GM18517 (cell line): ENCODE measurements at regions not wholly inside any gene's neighbourhood (a gene's known extent, or its start where the extent isn't known, plus 50 kb on each side); places are given as distances from the start of the nearest gene placed in this dataset.

Experiments used
- ATAC-seq: cut with Tn5 transposase; IDR thresholded peaks from one replicate; pipeline ENCODE4 v1.9.1; 2021; ENCODE audit warnings: mild to moderate bottlenecking, moderate library complexity; ENCODE audit not compliant: unreplicated experiment

DNA sequence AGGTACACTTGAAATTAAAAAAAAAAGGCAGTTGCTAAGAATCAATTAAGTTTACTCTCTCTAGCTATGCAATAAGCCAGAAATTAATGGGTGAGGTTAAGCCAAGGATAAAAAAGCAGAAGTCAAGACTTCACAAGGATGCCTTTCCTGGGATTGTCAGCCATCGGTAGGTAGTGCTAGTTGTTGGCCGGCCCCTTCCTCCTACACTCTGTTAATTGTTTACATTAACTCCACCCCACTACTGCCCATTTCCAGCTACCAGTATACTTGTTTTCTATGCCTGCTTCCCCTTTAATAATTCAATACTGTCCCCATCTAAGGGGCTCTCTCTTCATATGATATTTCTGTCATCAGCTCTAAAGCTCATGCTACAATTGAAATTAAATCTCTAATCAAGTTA, 461.0 kb downstream of the IPMK start:
- no peak for ATAC-seq

DNA sequence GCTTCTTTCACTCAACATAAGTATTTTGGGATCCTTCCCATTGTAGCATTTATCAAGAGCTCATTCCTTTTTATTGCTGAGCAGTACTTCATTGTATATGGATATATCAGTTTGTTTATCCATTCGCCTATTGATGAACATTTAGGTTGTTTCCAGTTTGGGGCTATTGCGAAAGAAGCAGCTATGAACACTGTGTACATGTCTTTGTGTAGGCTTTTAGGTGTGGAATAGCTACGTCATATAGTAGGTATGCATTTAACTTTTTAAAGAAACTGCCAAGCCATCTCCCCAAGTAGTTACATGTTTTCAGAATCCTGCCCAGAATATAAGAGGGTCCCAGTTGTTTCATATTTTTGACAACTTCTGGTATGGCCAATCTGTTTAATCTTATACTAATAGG, 468.1 kb downstream of the IPMK start:
- ATAC-seq = no peak

DNA sequence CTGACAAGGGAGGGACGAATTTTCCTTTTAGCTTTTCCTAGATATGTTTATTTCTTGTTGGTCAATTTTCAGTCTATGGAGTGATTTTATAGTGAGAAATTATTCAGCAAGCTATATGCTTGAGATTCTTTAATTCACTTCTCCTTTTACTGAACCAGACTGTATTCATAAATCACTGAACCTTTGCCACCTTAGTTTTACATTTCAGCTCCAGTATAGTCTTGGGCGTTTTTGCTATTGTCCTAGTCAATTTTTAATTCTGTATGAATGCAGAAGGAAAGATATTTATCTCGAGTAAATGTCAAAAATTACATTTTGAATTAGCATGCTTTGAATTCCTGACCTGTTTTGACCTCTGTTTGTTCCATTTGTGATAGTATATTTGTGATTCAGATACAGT, 468.9 kb downstream of the IPMK start:
- ATAC-seq = no peak

DNA sequence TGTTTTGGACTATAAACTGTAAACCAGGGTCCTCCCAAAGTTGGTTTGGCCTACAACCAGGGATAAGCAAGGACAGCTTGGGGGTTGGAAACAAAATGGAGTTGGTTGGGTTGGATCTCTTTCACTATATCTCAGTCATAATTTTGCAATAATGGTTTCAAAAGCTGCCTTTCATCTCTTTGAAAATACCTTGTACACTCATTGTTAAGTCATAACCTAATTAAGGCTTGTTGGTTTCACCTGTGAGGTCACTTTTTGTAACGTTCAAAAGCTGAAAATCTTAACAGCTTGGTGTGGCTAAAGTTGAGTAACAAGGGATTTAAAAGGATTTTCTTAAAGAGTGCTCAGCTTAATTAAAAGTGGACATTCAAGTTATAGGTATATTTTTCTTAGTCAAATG, 476.1 kb downstream of the IPMK start:
- no peak for ATAC-seq

DNA sequence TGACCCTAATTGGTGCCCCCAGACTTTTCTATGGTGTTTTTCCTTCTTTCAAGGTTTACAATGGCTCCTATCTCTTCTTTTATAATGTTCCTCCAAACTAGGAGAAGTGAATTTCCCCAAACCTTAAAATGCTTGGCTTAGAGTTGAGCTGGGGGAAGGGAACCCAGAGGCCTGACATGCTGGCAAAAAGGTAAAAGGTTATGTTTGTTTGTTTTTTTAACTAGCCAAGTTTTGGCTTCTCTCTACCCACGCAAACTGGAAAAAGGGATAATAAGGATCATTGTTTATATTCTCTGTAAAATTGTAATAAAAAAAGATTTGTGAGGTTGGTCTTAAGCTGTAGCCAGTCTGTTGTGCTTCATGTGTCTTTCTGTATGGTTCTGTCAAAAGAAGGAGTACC, 477.0 kb downstream of the IPMK start:
- ATAC-seq = no peak

DNA sequence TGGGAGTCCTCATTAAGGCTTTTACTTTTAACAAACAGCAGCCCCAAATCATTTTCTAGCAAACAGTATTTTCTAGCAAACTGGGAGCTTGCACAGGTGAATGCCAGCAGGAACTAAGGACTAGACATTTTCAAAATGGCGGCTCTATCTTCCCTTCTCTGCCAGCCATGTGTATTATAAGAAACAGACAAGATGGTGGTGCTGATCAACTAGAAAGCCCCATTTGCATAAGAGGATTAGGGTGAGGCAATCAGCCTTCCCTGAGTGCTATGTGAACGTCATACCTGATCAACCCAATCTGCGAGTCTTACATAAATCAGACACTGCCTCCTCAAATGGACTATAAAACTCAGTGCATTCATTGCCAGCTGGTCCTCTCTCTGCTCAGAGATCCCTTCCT, 479.6 kb downstream of the IPMK start:
- no peak for ATAC-seq

DNA sequence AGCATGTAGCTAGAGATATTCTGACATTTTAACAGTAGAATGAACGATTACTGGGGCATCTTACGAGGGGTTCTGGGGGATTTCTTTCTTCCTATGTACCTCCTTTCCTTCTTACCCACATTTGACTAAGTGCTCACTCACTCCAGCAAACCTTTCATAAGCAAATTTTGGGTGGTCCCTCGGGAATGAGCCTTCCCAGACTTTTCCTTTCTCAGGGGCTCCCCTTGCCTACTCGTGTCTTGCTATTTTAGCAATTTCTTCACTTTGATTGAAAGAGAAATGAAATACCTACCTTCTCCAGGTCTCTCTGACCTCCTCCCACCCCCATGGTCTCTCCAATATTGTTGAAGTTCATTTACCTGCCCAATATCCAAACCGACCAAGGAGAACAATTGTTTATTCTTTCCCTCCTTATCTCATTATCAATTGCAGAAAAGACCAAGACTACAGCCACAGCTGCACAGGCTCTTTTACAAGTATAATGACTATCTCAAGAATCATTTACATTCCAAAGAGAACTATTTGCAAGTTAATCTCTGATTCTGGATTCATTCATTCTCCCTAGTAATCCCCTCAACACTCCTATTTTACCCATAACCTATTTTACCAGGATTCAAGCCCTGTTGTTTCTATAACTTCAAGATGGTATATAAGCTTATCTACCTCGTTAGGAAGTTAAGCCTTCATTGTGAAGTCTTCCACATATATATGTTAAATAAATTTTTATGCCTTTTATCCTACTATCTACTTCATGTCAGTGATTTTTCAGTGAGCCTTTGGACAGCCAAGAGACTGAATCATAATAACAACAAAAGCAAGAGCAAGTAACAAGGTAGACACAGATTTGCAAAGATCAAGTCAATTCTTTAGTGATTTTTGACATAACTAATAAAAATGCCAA, 480.6 kb downstream of the IPMK start:
- ATAC-seq = no peak

DNA sequence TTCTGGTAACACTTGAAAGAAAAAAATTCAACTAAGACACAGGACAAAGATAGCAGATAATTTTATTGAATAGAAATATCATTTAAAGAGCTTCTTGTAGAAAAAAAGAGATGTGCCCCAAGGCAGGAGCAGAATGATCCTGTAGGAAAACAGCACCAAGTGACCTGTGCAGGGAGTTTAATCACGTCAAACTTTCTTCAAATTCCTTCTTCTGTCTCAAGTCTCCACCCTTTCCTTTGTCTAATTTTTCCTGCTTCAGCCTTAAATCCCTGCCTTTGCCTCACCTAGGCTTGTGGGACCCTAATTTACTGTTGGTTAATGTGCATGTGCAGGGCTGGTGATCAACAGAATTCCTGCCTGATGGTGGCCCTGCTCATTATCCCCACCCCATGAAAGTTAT, 481.4 kb downstream of the IPMK start:
- no peak for ATAC-seq

DNA sequence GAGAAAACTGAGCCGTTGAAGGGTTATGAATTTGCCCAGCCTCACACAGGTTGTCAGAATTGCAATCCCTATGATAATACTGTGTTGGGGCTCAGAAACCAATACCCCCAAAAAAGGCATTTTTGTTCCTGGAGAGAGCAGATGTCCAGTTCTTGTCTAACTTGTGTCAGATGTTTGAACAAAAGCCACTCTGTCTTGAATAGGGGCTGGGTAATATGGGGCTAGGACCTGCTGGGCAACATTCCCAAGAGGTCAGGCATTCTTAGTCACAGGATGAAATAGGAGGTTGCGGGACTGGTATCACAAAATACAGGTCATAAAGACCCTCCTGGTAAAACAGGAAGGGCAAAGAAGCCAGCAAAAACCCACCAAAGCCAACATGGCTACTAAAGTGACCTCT, 482.1 kb downstream of the IPMK start:
- no peak for ATAC-seq

DNA sequence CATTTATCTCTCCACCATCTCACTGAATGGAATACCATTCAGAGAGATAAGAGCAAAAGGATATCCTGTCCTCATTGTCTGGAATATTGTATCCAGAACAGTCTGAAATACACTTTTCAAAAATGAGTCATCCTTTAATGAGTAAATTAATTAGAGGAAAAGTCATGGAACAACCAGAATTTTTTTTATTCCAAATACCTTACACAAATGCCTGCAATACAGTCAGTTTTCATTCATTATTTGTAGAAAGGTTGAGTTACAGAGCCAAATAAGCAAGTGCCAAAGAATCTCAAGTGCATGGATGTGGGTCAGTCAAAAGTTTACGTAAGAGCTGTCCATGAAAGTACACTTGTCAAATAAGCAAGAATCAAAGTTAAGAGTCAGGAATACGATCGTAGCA, 482.6 kb downstream of the IPMK start:
- no peak for ATAC-seq

DNA sequence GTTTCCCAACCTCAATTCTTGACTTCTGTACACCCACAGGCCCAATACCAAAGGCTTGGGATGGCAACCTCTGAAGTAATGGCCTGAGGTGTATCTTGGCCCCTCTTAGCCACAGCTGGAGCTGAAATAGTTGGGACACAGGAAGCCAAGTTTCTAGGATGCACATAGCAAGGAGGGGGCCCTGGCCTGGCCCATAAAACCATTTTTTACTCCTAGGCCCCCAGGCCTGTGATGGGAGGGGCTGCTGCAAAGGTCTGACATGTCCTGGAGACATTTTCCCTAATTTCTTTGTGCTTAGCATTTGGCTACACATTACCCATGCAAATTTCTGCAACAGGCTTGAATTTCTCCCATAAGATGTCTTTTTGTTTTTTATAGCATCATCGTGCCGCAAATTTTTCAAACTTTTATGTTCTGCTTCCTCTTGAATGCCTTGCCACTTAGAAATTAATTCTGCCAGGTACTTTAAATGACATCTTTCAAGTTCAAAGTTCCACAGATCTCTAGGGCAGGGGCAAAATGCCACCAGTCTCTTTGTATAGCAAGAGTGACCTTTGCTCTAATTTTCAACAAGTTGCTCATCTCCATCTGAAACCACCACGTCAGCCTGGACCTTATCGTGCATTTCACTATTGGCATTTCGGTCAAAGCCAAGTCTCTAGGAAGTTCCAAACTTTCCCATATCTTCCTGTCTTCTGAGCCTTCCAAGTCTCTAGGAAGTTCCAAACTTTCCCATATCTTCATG, 490.8 kb downstream of the IPMK start:
- ATAC-seq = no peak

DNA sequence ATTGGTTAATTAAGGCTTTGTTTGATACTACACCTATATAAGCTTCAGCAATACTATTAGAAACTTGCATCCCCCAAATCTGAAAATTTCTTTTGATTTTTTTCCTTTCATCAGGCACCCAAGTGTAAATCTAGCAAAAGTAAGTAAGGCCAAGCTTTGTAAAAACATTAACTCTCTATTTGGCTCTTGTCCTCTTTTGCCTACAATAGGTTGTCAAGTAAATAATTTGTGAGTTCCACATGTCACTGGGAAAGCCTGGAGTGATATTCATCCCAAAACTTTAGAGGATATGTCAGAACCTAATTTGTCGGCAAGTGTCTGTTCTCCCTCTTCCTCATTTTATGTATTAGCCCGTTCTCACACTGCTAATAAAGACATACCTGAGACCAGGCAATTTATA, 492.4 kb downstream of the IPMK start:
- ATAC-seq = no peak

DNA sequence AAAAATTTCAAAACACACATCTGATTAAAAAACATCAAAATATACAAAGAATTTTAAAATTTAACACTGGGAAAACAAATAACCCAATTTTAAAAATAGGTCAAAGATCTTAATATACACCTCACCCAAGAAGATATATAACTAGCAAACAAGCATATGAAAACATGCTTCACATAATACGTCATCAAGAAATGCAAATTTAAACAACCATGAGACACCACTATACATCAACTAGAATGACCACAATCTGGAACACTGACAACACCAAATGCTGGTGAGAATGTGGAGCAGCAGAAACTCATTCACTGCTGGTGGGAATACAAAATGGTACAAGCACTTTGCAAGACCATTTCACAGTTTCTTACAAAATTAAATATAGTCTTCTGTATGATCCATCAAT, 498.4 kb downstream of the IPMK start:
- no peak for ATAC-seq

DNA sequence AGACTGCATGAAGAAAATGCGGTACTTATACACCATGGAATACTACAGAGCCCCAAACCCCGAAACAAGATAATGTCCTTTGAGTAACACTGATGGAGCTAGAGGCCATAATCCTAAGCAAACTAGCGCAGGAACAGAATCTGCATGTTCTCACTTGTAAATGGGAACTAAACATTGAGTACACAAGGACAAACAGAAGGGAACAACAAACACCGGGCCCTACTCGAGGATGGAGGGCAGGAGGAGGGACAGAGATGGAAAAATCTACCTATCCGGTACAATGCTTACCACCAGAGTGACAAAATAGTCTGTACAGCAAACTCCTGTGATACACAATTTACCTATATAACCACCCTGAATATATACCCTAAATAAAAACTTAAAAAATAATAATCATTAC, 507.9 kb downstream of the IPMK start:
- ATAC-seq = no peak

DNA sequence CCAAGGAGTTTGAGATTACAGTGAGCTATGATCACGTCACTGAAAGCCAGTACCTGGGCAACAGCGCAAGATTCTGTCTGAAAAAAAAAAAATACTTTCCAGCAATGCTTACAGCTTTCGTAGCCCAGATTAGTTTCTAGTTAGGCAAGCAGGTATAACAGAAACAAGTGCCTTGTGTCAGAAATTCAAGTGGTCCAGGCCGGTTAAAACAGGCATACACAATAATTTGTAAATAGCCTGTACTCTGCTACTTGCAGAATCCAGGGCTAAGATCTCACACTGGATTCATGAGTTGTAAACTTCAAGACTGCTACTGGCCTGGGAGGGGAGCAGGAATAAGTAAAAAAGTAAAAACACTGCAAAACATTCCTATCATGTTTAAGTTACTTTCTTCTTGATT, 512.9 kb downstream of the IPMK start:
- ATAC-seq = no peak

DNA sequence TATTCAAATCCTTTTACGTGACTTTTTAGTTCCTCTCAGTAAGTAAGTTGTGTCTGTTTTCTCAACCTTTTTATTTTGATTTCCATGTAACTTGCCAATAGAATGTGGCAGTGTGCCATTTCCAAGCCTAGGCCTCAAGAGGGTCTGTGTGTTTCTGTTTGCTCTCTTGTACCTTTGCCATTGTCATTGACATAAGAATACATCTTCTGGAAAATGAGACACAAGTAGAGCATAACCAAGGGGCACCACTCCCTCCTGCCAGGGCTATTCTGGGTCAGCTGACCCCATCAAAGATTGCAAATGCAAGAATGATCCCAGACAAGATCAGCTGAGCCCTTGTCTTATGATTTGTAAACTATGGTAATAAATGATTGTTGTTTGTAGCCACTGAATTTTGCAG, 524.0 kb downstream of the IPMK start:
- ATAC-seq = no peak

DNA sequence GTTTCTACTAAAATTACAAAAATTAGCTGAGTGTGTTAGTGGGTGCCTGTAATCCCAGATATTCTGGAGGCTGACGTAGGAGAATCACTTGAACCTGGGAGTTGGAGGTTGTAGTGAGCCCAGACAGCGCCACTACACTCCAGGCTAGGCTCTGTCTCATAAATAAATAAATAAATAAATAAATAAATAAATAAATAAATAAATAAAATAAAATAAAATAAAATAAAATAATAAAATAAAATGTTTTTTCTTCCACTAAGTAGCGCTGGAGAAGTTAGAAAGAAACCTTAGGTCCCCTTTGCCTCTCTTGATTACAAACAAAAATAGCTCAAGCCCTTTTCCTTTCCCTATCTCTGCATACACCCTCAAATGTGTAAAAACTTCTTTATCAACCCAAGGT, 525.9 kb downstream of the IPMK start:
- ATAC-seq = no peak

DNA sequence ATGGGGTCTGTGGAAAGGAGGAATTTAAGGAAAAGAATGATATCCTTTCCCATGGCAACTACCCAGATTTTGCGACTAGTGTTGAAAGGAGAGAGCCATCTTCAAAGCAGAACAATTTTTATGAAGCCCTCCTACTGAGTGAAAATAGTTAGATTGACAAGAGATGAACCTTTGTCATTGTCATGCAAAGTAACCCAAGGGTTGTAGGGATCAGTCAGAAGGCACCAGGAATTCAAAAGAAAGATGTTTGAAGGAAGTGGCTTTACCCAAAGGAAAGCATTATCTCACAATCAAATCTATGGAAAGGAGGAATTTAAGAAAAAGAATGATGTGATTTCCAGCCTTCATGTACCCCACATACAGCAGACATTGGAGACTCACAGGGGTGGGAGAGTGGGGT, 544.4 kb downstream of the IPMK start:
- no peak for ATAC-seq

DNA sequence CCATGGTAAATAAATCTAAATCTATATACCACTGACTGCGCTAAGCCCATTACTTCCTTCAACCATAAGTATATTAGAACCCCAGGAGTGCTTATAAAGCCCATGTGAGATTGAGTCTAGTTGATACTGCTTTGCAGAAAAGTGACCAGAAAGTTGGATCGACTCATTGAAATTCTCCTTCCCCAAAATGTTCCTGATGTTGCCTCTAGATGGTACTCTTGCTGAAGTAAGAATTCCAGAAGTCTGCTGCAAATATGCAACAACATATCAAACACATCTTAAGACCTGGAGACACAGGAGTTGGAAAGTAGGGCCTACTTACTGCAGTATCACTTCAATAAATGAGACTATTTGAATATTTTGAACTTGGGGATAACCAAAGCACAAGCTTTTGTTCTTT, 550.8 kb downstream of the IPMK start:
- no peak for ATAC-seq

DNA sequence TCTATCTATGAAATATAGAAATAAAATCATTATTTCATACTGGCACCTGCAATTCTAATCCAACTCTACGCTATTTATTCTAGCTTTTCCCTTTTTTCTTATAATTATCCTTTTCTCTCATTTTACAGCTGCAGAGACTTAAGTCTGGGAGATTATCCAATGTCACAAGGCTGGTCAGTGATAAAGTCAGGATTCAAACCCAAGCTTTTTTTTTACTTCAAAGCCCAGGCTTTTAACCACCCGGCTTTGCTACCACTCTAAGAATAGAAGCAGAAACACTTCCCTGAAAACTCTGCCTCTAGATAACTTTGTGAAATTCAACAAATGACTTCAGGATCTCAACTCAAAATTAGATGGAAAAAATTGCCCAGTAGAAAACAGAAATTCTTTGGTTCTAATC, 552.5 kb downstream of the IPMK start:
- ATAC-seq = no peak

DNA sequence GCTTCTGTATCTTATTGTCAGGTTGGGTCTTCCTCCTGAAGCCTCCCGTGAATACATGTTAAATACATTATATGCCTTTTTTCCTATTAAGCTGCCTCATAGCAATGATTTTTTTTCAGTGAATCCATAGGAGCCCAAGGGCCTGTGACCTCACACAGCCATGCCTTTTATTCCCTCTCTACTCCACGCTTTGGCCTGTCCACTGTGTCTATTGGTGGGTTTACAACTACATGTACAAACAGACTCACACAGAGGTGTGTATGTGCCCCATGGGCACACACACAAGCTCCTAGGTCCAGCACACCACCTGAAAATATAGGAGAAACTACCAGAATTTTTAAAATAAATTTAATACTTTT, 560.4 kb downstream of the IPMK start:
- no peak for ATAC-seq

DNA sequence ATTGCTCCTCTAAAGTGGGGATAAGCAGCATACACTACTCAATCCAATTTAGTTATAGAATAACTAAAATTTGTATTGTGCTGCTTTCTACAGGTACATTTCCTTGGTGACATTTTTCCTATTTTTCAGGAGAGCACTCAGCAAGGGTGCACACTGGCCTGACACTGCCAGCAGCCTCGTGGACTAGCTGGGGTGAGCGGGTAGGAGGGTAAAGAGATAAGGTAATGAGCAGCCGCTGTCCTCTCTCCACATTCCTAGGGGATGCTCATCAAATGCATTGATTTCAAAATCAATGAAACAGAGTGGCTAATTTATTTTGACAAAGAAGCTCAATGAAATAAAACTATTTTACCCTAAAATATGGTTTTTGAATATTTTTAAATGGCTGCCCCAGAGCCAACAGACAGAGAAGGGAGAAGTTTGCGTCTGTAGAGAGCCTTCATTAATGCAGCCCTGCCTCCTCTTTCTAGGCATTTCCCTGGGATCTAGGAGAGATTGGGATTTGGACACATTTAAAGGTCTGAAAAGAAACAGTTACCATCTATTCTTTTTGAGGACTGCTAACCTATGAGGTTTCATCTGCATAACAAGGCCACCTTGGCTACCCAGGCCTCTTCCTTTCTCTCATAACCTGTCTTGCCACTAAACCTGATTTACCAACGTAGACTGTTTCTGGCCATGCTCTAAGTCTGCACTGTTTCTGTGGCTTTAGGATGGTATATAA, 561.0 kb downstream of the IPMK start:
- no peak for ATAC-seq
